H1 (cell line): ENCODE measurements at regions not wholly inside any gene's neighbourhood (a gene's known extent, or its start where the extent isn't known, plus 50 kb on each side); places are given as distances from the start of the nearest gene placed in this dataset.

Experiments
- CTCF ChIA-PET: fragments of 300-600 bp; sonication (Branson Sonifier 250); formaldehyde crosslinking; loops from one replicate; lab custom pipeline; 2021; ENCODE audit not compliant: partially characterized antibody; lab: Charles Lee
- POLR2A ChIA-PET: fragments of 300-600 bp; sonication (Branson Sonifier 250); formaldehyde crosslinking; loops from one replicate; lab custom pipeline; 2021; ENCODE audit warnings: inconsistent platforms; ENCODE audit not compliant: partially characterized antibody; lab: Charles Lee
- DNase-seq, 2 experiments: peaks; one replicate each; pipeline versions ENCODE4 v3.0.0 to v3.0.0-alpha.2; 2010 to 2022; ENCODE audit warnings: low spot score in 2 of 2, low read depth in 1 of 2, mixed read lengths in 1 of 2
- FAIRE-seq: peaks from 2 replicates; lab custom pipeline; 2011; peaks lifted over from hg19 to GRCh38; lab: Jason Lieb, UNC
- H2AFZ ChIP-seq: 2 replicates; pipeline ENCODE4 v1.8.1; 2012; ENCODE audit warnings: low read length, inconsistent platforms
- H2AK5ac ChIP-seq: 2 replicates; pipeline ENCODE4 v1.6.1; 2013; ENCODE audit warnings: low read depth, low read length
- H2BK120ac ChIP-seq: replicated peaks from 2 replicates; pipeline ENCODE3; 2013; ENCODE audit warnings: low read depth, low read length, inconsistent platforms
- H2BK12ac ChIP-seq: 2 replicates; pipeline ENCODE4 v1.6.1; 2013; ENCODE audit warnings: low read depth, low read length
- H2BK15ac ChIP-seq: 2 replicates; pipeline ENCODE4 v1.6.1; 2013; ENCODE audit warnings: low read length
- H2BK20ac ChIP-seq: 2 replicates; pipeline ENCODE4 v1.6.1; 2013; ENCODE audit warnings: low read length
- H2BK5ac ChIP-seq: 2 replicates; pipeline ENCODE4 v1.6.1; 2013; ENCODE audit warnings: low read depth, low read length
- H3K14ac ChIP-seq: 2 replicates; pipeline ENCODE4 v1.6.1; 2013; ENCODE audit warnings: inconsistent platforms; ENCODE audit not compliant: insufficient read length
- H3K18ac ChIP-seq: 2 replicates; pipeline ENCODE4 v1.6.1; 2013; ENCODE audit warnings: low read length; ENCODE audit errors: extremely low read depth
- H3K23ac ChIP-seq: 2 replicates; pipeline ENCODE4 v1.6.1; 2013; ENCODE audit warnings: inconsistent platforms; ENCODE audit not compliant: insufficient read length
- H3K23me2 ChIP-seq: 2 replicates; pipeline ENCODE4 v1.6.1; 2013; ENCODE audit warnings: low read depth, low read length
- H3K27ac ChIP-seq: 2 replicates; pipeline ENCODE4 v1.6.1; 2011; ENCODE audit warnings: low read depth, low read length, inconsistent platforms
- H3K27me3 ChIP-seq, 4 experiments: replicated peaks in 1 of 4; 1 replicate in 1 of 4; 2 replicates in 3 of 4; pipeline versions ENCODE4 v1.6.1 to v1.8.1; 2011 to 2013; ENCODE audit warnings: low read length in 3 of 4, mild to moderate bottlenecking in 3 of 4, inconsistent platforms in 2 of 4, mixed read lengths in 2 of 4, moderate library complexity in 1 of 4; ENCODE audit not compliant: control insufficient read depth in 3 of 4, insufficient read depth in 3 of 4; ENCODE audit errors: extremely low read depth in 1 of 4
- H3K36me3 ChIP-seq, 4 experiments: 2 replicates each; pipeline versions ENCODE4 v1.6.1 to v1.8.1; 2011 to 2013; ENCODE audit warnings: mild to moderate bottlenecking in 4 of 4, low read length in 3 of 4, moderate library complexity in 2 of 4, control low read depth in 1 of 4, inconsistent platforms in 1 of 4; ENCODE audit not compliant: insufficient read depth in 4 of 4, control insufficient read depth in 2 of 4
- H3K4ac ChIP-seq: replicated peaks from 2 replicates; pipeline ENCODE3; 2013; ENCODE audit warnings: low read length, low read depth, mixed read lengths, inconsistent platforms; ENCODE audit not compliant: insufficient read length
- H3K4me1 ChIP-seq, 4 experiments: replicated peaks in 1 of 4; 1 replicate in 1 of 4; 2 replicates in 3 of 4; pipeline versions ENCODE4 v1.6.1 to v1.8.1; 2011 to 2013; ENCODE audit warnings: low read length in 3 of 4, inconsistent platforms in 2 of 4, mixed read lengths in 1 of 4; ENCODE audit not compliant: insufficient read depth in 4 of 4, control insufficient read depth in 3 of 4
- H3K4me2 ChIP-seq, 2 experiments: 2 replicates each; pipeline versions ENCODE4 v1.6.1 to v1.8.1; 2011 to 2013; ENCODE audit warnings: low read depth in 2 of 2, low read length in 2 of 2, control low read depth in 1 of 2, inconsistent platforms in 1 of 2, mild to moderate bottlenecking in 1 of 2; ENCODE audit not compliant: insufficient read depth in 1 of 2
- H3K4me3 ChIP-seq, 4 experiments: fragments of 200-600, 300-600 bp in 1 of 4; sonication (generic), shearing (Covaris generic), sonication (Bioruptor Twin) in 1 of 4; 2 replicates each; pipeline versions ENCODE4 v1.5.1 to v1.8.1; 2011 to 2016; ENCODE audit warnings: low read length in 4 of 4, low read depth in 3 of 4, control low read depth in 2 of 4, inconsistent platforms in 2 of 4, mild to moderate bottlenecking in 2 of 4, mixed read lengths in 1 of 4, moderate library complexity in 1 of 4; ENCODE audit not compliant: insufficient read depth in 2 of 4; ENCODE audit errors: extremely low read depth in 1 of 4
- H3K56ac ChIP-seq: replicated peaks from 2 replicates; pipeline ENCODE3; 2013; ENCODE audit warnings: low read depth, mild to moderate bottlenecking, mixed read lengths, low read length, inconsistent platforms; ENCODE audit not compliant: insufficient read length
- H3K79me1 ChIP-seq: 2 replicates; pipeline ENCODE4 v1.6.1; 2013; ENCODE audit warnings: low read depth, low read length, control low read depth
- H3K79me2 ChIP-seq, 2 experiments: 2 replicates each; pipeline versions ENCODE4 v1.6.1 to v1.8.1; 2012 to 2013; ENCODE audit warnings: low read length in 2 of 2, mild to moderate bottlenecking in 2 of 2, inconsistent platforms in 1 of 2; ENCODE audit not compliant: insufficient read depth in 2 of 2, control insufficient read depth in 1 of 2
- H3K9ac ChIP-seq, 4 experiments: replicated peaks in 1 of 4; 1 replicate in 1 of 4; 2 replicates in 3 of 4; pipeline versions ENCODE4 v1.6.1 to v1.8.1; 2011 to 2013; ENCODE audit warnings: low read depth in 3 of 4, low read length in 3 of 4, control low read depth in 2 of 4, mild to moderate bottlenecking in 2 of 4, moderate library complexity in 2 of 4, inconsistent platforms in 1 of 4; ENCODE audit errors: extremely low read depth in 1 of 4
- H3K9me3 ChIP-seq, 2 experiments: 2 replicates each; pipeline versions ENCODE4 v1.6.1 to v1.8.1; 2012 to 2013; ENCODE audit warnings: mild to moderate bottlenecking in 2 of 2, moderate library complexity in 2 of 2, control low read depth in 1 of 2, inconsistent platforms in 1 of 2, low read depth in 1 of 2, low read length in 1 of 2, mixed read lengths in 1 of 2; ENCODE audit not compliant: insufficient read depth in 2 of 2
- H4K20me1 ChIP-seq, 2 experiments: replicated peaks in 1 of 2; 2 replicates each; pipeline versions ENCODE3 to v1.8.1; 2011 to 2013; ENCODE audit warnings: inconsistent platforms in 2 of 2, low read length in 2 of 2, mild to moderate bottlenecking in 1 of 2; ENCODE audit not compliant: insufficient read depth in 2 of 2, control insufficient read depth in 1 of 2
- H4K5ac ChIP-seq: 2 replicates; pipeline ENCODE4 v1.6.1; 2013; ENCODE audit warnings: low read length, low read depth, mixed read lengths, inconsistent platforms; ENCODE audit not compliant: insufficient read length
- H4K8ac ChIP-seq: 2 replicates; pipeline ENCODE4 v1.8.0; 2013; ENCODE audit warnings: mild to moderate bottlenecking, moderate library complexity, low read length, inconsistent platforms; ENCODE audit not compliant: insufficient read depth; ENCODE audit errors: extremely low read depth
- H4K91ac ChIP-seq: replicated peaks from 2 replicates; pipeline ENCODE3; 2013; ENCODE audit warnings: low read length, mixed read lengths, inconsistent platforms; ENCODE audit not compliant: insufficient read length
- ASH2L ChIP-seq: fragments of 200-600, 300-600 bp; sonication (generic); IDR thresholded peaks from one replicate; pipeline ENCODE4 v1.7.1; 2017; ENCODE audit warnings: low read length
- KDM1A ChIP-seq: fragments of 200-600, 300-600 bp; sonication (generic); IDR thresholded peaks from 2 replicates; pipeline ENCODE4 v1.7.1; 2016; ENCODE audit warnings: mild to moderate bottlenecking, low read length, borderline replicate concordance
- RFX5 ChIP-seq: IDR thresholded peaks from 2 replicates; pipeline ENCODE4 v1.6.1; 2011; ENCODE audit warnings: low read depth, low read length, improper control_type of control experiment, borderline replicate concordance
- RXRA ChIP-seq: IDR thresholded peaks from 2 replicates; pipeline ENCODE4 v1.6.1; 2011; ENCODE audit warnings: low read depth, mild to moderate bottlenecking, low read length, moderate library complexity; ENCODE audit not compliant: insufficient read depth
- SUZ12 ChIP-seq: fragments of 200-600 bp; sonication (generic); IDR thresholded peaks from 2 replicates; pipeline ENCODE4 v1.6.1; 2012; ENCODE audit warnings: mild to moderate bottlenecking, inconsistent platforms, low read length, moderate library complexity, mixed read lengths
- WGBS, 2 experiments: shearing (Covaris generic) in 1 of 2; methylation state at CpG; one replicate each; pipeline versions ENCODE4 v1.1.6 to v1.1.7; 2013 to 2015; ENCODE audit warnings: low lambda C conversion rate in 2 of 2, mixed read lengths in 2 of 2, inconsistent platforms in 1 of 2, low coverage in 1 of 2, missing lambda C conversion rate in 1 of 2; ENCODE audit not compliant: insufficient replicate concordance in 2 of 2, insufficient coverage in 1 of 2, insufficient read length in 1 of 2; ENCODE audit errors: extremely low coverage in 1 of 2, missing lambda C conversion rate in 1 of 2; 5-methylcytosine and 5-hydroxymethylcytosine counted together
- TF ChIP-seq, protein P1 (sequence below), 3 experiments: IDR thresholded peaks; 1 replicate in 2 of 3; 2 replicates in 1 of 3; pipeline versions ENCODE4 v1.5.1 to v1.6.1; 2011; ENCODE audit warnings: low read length in 3 of 3, mild to moderate bottlenecking in 3 of 3, inconsistent platforms in 2 of 3, low read depth in 1 of 3, moderate library complexity in 1 of 3; ENCODE audit not compliant: insufficient read depth in 1 of 3; ENCODE audit errors: control extremely low read depth in 1 of 3

DNA sequence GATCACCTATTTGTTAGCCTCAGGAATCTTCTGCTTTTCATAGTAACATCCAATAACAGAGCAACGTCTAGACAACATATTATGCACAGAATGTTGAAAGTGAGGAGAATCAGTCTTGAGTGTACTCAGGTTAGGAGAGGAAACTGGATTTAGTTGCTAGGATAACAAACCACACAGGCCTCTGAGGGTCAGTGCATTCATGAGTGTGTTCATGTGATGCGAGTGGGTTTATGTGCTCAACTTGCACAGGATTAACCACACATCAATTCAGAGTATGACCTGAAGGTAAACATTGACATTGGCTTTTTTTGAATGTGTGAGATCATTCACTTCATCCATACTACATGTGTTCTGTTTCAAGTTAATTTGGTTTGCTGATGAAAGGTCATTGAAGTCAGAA, 287.6 kb downstream of the DIPK2A start:
- no peaks in the 10 kb centered on the region for H3K23me2 ChIP-seq
- no peaks in the 10 kb centered on the region for H3K9me3 ChIP-seq
- 0 out of 7 replicates have a peak overlapping the region, but pooled peaks of 1 of the 4 experiments have one; percentile 15 for H3K9ac ChIP-seq
- no peak overlapping the region for H2BK120ac ChIP-seq
- no peak overlapping the region for H3K23ac ChIP-seq
- H3K14ac ChIP-seq, result no peak overlapping the region
- H3K79me1 ChIP-seq, result no peaks in the 10 kb centered on the region
- H2BK12ac ChIP-seq, result no peak overlapping the region
- no peaks in the 10 kb centered on the region for H3K36me3 ChIP-seq
- DNase-seq (no peak), FAIRE-seq (no peak)
- H3K27me3 ChIP-seq, result no peaks in the 10 kb centered on the region
- ChIA-PET POLR2A (no interaction called here), CTCF (no interaction called here)
- 86% methylated on average over 2 of the region's 2 CpGs; no CpG with 5 or more reads in 1 of the 2 experiments for WGBS, 2 experiments
- no peak overlapping the region for H3K4me2 ChIP-seq
- no peaks in the 10 kb centered on the region for H4K20me1 ChIP-seq
- H2AK5ac ChIP-seq, result no peak overlapping the region
- H3K4ac ChIP-seq, result no peak overlapping the region
- no peak overlapping the region for H4K8ac ChIP-seq
- H3K79me2 ChIP-seq, result no peaks in the 10 kb centered on the region
- H4K5ac ChIP-seq, result no peak overlapping the region
- no peak overlapping the region for H3K18ac ChIP-seq
- no peak overlapping the region for H4K91ac ChIP-seq
- no peak overlapping the region for H3K27ac ChIP-seq
- no peak overlapping the region for H2AFZ ChIP-seq
- H3K56ac ChIP-seq, result no peak overlapping the region
- H2BK15ac ChIP-seq, result no peak overlapping the region
- no peak overlapping the region for H2BK5ac ChIP-seq
- no peak overlapping the region for H2BK20ac ChIP-seq
- no peak overlapping the region for H3K4me3 ChIP-seq
- no peaks in the 10 kb centered on the region for H3K4me1 ChIP-seq
- TF ChIP-seq RXRA, result no peak
- TF ChIP-seq ASH2L, result no peak
- TF ChIP-seq SUZ12, result no peak
- no peak for TF ChIP-seq RFX5
- TF ChIP-seq KDM1A, result no peak
- TF ChIP-seq, protein P1, sequence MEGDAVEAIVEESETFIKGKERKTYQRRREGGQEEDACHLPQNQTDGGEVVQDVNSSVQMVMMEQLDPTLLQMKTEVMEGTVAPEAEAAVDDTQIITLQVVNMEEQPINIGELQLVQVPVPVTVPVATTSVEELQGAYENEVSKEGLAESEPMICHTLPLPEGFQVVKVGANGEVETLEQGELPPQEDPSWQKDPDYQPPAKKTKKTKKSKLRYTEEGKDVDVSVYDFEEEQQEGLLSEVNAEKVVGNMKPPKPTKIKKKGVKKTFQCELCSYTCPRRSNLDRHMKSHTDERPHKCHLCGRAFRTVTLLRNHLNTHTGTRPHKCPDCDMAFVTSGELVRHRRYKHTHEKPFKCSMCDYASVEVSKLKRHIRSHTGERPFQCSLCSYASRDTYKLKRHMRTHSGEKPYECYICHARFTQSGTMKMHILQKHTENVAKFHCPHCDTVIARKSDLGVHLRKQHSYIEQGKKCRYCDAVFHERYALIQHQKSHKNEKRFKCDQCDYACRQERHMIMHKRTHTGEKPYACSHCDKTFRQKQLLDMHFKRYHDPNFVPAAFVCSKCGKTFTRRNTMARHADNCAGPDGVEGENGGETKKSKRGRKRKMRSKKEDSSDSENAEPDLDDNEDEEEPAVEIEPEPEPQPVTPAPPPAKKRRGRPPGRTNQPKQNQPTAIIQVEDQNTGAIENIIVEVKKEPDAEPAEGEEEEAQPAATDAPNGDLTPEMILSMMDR (IDR thresholded peaks at IDR 0.05; ENCODE audit: control extremely low read depth in 1 of 3, insufficient read depth in 1 of 3, low read depth in 1 of 3, low read length in 3 of 3), result no peak
